ENCODE measurements at regions not wholly inside any gene's neighbourhood (a gene's known extent, or its start where the extent isn't known, plus 50 kb on each side); places are given as distances from the start of the nearest gene placed in this dataset.

DNA sequence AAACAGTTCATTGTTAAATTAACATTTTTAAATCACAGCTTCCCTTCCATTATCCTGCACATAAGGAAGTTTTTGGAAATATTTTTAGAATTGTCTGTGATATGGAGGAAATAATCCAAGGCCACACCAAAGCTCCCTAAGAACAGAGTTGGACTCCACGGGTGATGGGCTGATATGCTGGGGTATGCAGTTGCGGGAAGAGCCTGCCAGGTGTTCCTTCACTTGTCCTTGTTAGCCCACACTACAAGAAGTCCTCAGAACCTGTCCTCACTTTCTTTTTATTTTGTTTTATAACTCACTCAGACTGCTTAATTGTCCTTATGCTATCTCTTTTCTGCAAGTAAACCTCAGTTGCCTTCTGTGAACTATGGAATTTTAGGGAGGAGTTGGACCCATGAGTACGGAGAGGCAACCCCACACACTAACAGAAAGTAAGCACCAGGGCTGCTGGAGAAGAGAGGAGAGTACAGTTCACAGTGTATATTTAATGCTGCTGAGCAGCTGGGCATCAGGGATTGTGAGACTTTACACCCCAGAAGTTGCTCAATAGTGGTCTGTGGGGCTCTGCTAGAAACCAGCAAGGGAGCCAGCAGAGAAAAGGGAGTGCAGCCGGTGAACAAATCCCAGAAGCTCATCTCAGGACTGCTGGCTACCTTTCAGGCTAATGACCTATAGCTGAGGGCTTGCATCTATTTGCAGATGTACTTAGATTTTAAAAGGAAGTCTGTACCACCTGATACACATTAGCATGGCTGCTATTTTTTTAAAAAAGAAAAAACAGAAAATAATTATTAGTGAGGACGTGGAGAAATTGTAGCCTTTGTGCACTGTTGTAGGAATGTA lies 64.6 kb upstream of the FOXN2 start (continued):
- 0 out of 2 replicates have a peak, but pooled peaks have one; percentile 25 for TF ChIP-seq ZNF318 (CRISPR knock-in tag; IDR thresholded peaks at IDR 0.05)
- no peak for TF ChIP-seq HES4 (CRISPR knock-in tag; IDR thresholded peaks at IDR 0.05; ENCODE audit: borderline replicate concordance)
- no peak for TF ChIP-seq MAFF (IDR thresholded peaks at IDR 0.05; ENCODE audit: low read depth, low read length)
- no peak for TF ChIP-seq PCBP1 (IDR thresholded peaks at IDR 0.05; ENCODE audit: borderline replicate concordance, low read depth, low read length)
- TF ChIP-seq MED1 (CRISPR knock-in tag; IDR thresholded peaks at IDR 0.05): peak; percentile 94
- TF ChIP-seq SALL1 (CRISPR knock-in tag; IDR thresholded peaks at IDR 0.05): peak; percentile 98
- no peak for TF ChIP-seq ZNF737 (CRISPR knock-in tag; IDR thresholded peaks at IDR 0.05; ENCODE audit: borderline replicate concordance)
- TF ChIP-seq TBX3 (IDR thresholded peaks at IDR 0.05; ENCODE audit: borderline replicate concordance): no peak
- TF ChIP-seq, protein P1, sequence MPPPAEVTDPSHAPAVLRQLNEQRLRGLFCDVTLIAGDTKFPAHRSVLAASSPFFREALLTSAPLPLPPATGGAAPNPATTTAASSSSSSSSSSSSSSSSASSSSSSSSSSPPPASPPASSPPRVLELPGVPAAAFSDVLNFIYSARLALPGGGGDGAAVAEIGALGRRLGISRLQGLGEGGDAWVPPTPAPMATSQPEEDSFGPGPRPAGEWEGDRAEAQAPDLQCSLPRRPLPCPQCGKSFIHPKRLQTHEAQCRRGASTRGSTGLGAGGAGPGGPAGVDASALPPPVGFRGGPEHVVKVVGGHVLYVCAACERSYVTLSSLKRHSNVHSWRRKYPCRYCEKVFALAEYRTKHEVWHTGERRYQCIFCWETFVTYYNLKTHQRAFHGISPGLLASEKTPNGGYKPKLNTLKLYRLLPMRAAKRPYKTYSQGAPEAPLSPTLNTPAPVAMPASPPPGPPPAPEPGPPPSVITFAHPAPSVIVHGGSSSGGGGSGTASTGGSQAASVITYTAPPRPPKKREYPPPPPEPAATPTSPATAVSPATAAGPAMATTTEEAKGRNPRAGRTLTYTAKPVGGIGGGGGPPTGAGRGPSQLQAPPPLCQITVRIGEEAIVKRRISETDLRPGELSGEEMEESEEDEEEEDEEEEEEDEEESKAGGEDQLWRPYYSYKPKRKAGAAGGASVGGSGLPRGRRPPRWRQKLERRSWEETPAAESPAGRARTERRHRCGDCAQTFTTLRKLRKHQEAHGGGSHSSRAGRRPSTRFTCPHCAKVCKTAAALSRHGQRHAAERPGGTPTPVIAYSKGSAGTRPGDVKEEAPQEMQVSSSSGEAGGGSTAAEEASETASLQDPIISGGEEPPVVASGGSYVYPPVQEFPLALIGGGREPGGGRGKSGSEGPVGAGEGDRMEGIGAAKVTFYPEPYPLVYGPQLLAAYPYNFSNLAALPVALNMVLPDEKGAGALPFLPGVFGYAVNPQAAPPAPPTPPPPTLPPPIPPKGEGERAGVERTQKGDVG (CRISPR knock-in tag; IDR thresholded peaks at IDR 0.05; ENCODE audit: borderline replicate concordance): 0 out of 2 replicates have a peak, but pooled peaks have one; percentile 36
- no peak for TF ChIP-seq HDAC6 (IDR thresholded peaks at IDR 0.05; ENCODE audit: low read depth, low read length)
- no peak for TF ChIP-seq HNRNPL (IDR thresholded peaks at IDR 0.05; ENCODE audit: low read depth, low read length)
- TF ChIP-seq, protein P2, sequence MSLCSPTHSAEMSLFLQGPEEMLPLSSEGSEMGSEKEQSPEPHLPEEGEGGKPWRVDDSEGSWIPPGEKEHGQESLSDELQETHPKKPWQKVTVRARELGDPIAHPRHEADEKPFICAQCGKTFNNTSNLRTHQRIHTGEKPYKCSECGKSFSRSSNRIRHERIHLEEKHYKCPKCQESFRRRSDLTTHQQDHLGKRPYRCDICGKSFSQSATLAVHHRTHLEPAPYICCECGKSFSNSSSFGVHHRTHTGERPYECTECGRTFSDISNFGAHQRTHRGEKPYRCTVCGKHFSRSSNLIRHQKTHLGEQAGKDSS (CRISPR knock-in tag; IDR thresholded peaks at IDR 0.05; ENCODE audit: borderline replicate concordance, low read depth): peak; percentile 85; the same call in 1 of the 2 replicates
- TF ChIP-seq HNRNPLL (IDR thresholded peaks at IDR 0.05; ENCODE audit: low read depth, low read length, poor library complexity, severe bottlenecking): no peak
- no peak for TF ChIP-seq JARID2 (CRISPR knock-in tag; IDR thresholded peaks at IDR 0.05; ENCODE audit: insufficient replicate concordance)
- 0 out of 2 replicates have a peak, but pooled peaks have one; percentile 63 for TF ChIP-seq ARNTL (CRISPR knock-in tag; IDR thresholded peaks at IDR 0.05)
- peak; percentile 63; the same call in 1 of the 2 replicates for TF ChIP-seq ZBTB3 (CRISPR knock-in tag; IDR thresholded peaks at IDR 0.05; ENCODE audit: borderline replicate concordance, low read depth)
